Cardiac fibroblast (primary cell): ENCODE measurements at regions not wholly inside any gene's neighbourhood (a gene's known extent, or its start where the extent isn't known, plus 50 kb on each side); places are given as distances from the start of the nearest gene placed in this dataset.
"Not testable (repeated sequence)": the region's sequence is repeated elsewhere in the genome, so short reads cannot be mapped to it uniquely, and the experiment has no call there.

Experiments used
- DNase-seq, 2 donors: peaks; one replicate each; pipeline versions ENCODE4 v3.0.0 to v3.0.0-alpha.2; 2010; ENCODE audit warnings: low read depth in 2 of 2
- H3K4me3 ChIP-seq, 2 donors: replicated peaks in 1 of 2; 1 replicate in 1 of 2; 2 replicates in 1 of 2; pipeline ENCODE4 v1.5.1; 2011; ENCODE audit warnings: low read depth in 2 of 2, low read length in 2 of 2, mild to moderate bottlenecking in 2 of 2, moderate library complexity in 1 of 2
- CTCF ChIP-seq: IDR thresholded peaks from one replicate; pipeline ENCODE4 v1.5.1; 2011; ENCODE audit warnings: low read depth, mild to moderate bottlenecking, low read length, inconsistent platforms

GRCh38 chr4:34373456-34373855 lies 1870.9 kb downstream of the ARAP2 start:
- TF ChIP-seq CTCF = no peak
- no peak for DNase-seq
- no peak overlapping the region for H3K4me3 ChIP-seq

- no peak for DNase-seq
- H3K4me3 ChIP-seq = no peak overlapping the region
- no peak for TF ChIP-seq CTCF
These were observed 1832.1 kb downstream of the ARAP2 start for GRCh38 chr4:34412233-34412632.

- H3K4me3 ChIP-seq = no peak overlapping the region
- TF ChIP-seq CTCF = no peak
- DNase-seq = peak; percentile 2 to 8
These were observed 1831.4 kb downstream of the ARAP2 start for GRCh38 chr4:34412911-34413310.

DNA sequence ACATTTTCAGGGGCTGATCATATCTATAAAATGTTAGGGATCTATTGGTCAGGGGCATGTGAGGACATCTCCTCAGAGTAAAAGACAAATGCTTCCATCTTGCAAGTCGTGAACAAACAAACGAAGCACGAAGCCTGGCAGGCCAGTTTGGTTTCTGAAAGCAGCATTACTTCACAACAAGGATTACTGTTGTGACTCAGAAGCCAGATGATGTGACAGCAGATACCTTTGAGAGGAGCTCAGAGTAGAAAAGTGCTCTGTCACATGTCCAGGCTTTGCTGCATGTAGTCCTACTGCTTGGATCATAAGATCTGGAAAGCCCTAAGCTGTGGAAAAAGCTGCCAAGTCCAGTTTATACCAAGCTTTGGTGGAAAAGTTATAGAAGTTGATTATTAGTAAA lies 1827.2 kb downstream of the ARAP2 start:
- no peak overlapping the region for H3K4me3 ChIP-seq
- peak in 1 of 2 donors; percentile 1 for DNase-seq
- TF ChIP-seq CTCF = no peak

DNA sequence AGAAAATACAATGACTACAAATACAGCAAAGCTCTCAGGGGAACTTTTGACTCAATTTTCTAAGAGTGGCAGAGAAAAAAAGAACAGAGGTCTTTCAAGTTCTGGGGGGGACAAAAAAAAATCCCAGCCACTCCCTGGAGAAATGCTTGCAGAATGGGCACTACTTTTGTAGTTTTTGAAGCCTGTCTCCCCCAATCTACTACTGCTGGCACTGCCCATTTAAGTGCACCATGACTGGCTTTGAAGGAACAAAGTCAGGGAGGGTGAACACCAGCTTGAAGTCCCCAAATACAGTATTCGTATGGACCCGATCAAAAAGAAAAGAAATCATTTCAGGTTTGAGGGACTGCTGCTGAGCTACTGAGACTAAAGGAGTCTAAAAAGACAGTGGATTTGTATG lies 1824.4 kb downstream of the ARAP2 start:
- DNase-seq = no peak
- no peak overlapping the region for H3K4me3 ChIP-seq
- TF ChIP-seq CTCF = no peak

GRCh38 chr4:34422472-34423175 lies 1821.7 kb downstream of the ARAP2 start:
- peak; percentile 33 to 58 for DNase-seq
- no peak overlapping the region for H3K4me3 ChIP-seq
- peak; percentile 2 for TF ChIP-seq CTCF

- no peak for DNase-seq
- TF ChIP-seq CTCF = no peak
- H3K4me3 ChIP-seq = no peak overlapping the region
These were observed 1811.6 kb downstream of the ARAP2 start for GRCh38 chr4:34432706-34433105.

DNA sequence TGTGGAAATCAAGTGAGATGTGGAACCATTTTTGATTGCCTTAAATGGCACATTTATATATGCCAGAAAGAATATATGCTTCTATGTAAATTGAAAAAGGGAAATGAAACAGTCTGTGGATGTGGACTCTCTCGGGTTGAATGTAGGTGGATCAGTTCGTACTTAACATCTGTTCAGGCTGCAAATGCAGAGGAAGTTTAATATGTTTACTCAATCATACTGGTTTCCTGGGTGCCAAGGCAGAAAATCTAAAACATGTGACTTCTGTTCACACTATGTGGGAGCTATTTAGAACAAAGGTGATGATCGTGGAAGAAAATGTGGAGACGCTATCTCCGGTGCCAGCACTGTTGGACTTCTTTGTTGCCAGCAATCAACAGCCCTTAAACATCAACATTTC lies 1809.9 kb downstream of the ARAP2 start:
- not testable (repeated sequence) for H3K4me3 ChIP-seq, DNase-seq
